Heart left ventricle (tissue), 16 donors: ENCODE measurements at regions not wholly inside any gene's neighbourhood (a gene's known extent, or its start where the extent isn't known, plus 50 kb on each side); places are given as distances from the start of the nearest gene placed in this dataset.

Experiments
- ATAC-seq, 4 donors: fragments of 200-7000 bp; cut with Tn5 transposase; one replicate each; pipeline ENCODE4 v1.9.1; 2020 to 2022; ENCODE audit warnings: moderate library complexity in 4 of 4, mild to moderate bottlenecking in 3 of 4, moderate number of reproducible peaks in 1 of 4
- DNase-seq, 5 donors: peaks; one replicate each; pipeline ENCODE4 v3.0.0-alpha.2; 2020
- H3K27ac ChIP-seq, 12 donors: fragments of 200-600 bp; sonication (generic) in 4 of 12; one replicate each; pipeline versions ENCODE4 v1.5.0 to v1.8.0; 2016 to 2022; ENCODE audit warnings: mild to moderate bottlenecking in 2 of 12
- H3K27me3 ChIP-seq, 9 donors: fragments of 200-600 bp; sonication (generic) in 2 of 9; one replicate each; pipeline versions ENCODE4 v1.5.1 to v1.8.0; 2016 to 2022; ENCODE audit warnings: mild to moderate bottlenecking in 3 of 9
- H3K36me3 ChIP-seq, 9 donors: fragments of 200-600 bp; sonication (generic) in 2 of 9; one replicate each; pipeline versions ENCODE4 v1.5.0 to v1.8.0; 2018 to 2022; ENCODE audit warnings: mild to moderate bottlenecking in 2 of 9
- H3K4me1 ChIP-seq, 12 donors: fragments of 200-600 bp; sonication (generic) in 4 of 12; one replicate each; pipeline versions ENCODE4 v1.5.0 to v1.8.0; 2016 to 2022; ENCODE audit warnings: mild to moderate bottlenecking in 3 of 12
- H3K4me3 ChIP-seq, 12 donors: fragments of 200-600 bp; sonication (generic) in 4 of 12; one replicate each; pipeline versions ENCODE4 v1.5.0 to v1.8.0; 2017 to 2022; ENCODE audit warnings: mild to moderate bottlenecking in 9 of 12, moderate library complexity in 4 of 12
- H3K9me3 ChIP-seq, 12 donors: fragments of 200-600 bp; sonication (generic) in 4 of 12; one replicate each; pipeline versions ENCODE4 v1.5.0 to v1.8.0; 2016 to 2022; ENCODE audit warnings: mild to moderate bottlenecking in 1 of 12
- CTCF ChIP-seq, 12 donors: fragments of 200-600 bp; sonication (generic) in 4 of 12; IDR thresholded peaks; one replicate each; pipeline versions ENCODE4 v1.5.0 to v1.8.0; 2018 to 2022; ENCODE audit warnings: antibody characterized with exemption in 12 of 12, mild to moderate bottlenecking in 5 of 12
- POLR2A ChIP-seq, 2 donors: fragments of 450-650 bp; IDR thresholded peaks; one replicate each; pipeline ENCODE4 v1.6.1; 2017; ENCODE audit warnings: antibody characterized with exemption in 2 of 2, mild to moderate bottlenecking in 2 of 2, moderate library complexity in 2 of 2
- WGBS, 4 donors: extraction: QIAGEN DNeasy Blood & Tissue Kit in 2 of 4; methylation state at CpG; one replicate each; pipeline versions ENCODE4 v1.1.5 to v1.1.7; 2013 to 2018; 5-methylcytosine and 5-hydroxymethylcytosine counted together
- intact Hi-C, 10 donors: fragments of 100-400 bp; cut with DNase I; formaldehyde crosslinking; loops; one replicate each; pipeline versions ENCODE4 v1.11.1 to v1.14.2; 2022
- donor health status: ischemic (EF 13 %, LVEDD 7.1; RV severe dilation, severe dysfunction).
- donor health status: healthy with polysubstance abuse.
- donor health status: DM: no; HTN: yes; CAD: no.
- donor health status: DM: no; HTN: no; CAD: no.
- donor health status: ischemic (EF 25% LVEDD 6.9; RV normal size, moderate dysfunction).
- donor health status: ischemic (EF 25% LVEDD 5.7; RV mildly dilated, moderate dysfunction).
- donor health status: healthy.
- donor health status: DM: yes; HTN: yes; CAD: no.
- donor health status: ischemic (EF 35%, LVEDD 5.7; RV mildly dilated, moderate dysfunction).
- donor health status: nonischemic (EF 11% LVEDD 7.7; RV severe dilation, severe dysfunction).
- donor health status: DM: yes; HTN: yes; CAD: no.
- donor health status: PGD.
- donor health status: ischemic (EF 29% LVEDD 5.4; RV normal size, mild dysfunction).
- donor health status: nonischemic (EF 23%, LVEDD 6.1; RV moderate dilation, normal function).

GRCh38 chr7:17472518-17472917, 174.1 kb downstream of the AHR start:
- no peak for TF ChIP-seq POLR2A (IDR thresholded peaks at IDR 0.05)
- ATAC-seq: no peak
- no peaks in the 10 kb centered on the region for H3K4me1 ChIP-seq
- H3K4me3 ChIP-seq: no peak overlapping the region
- H3K9me3 ChIP-seq: peaks cover 0 to 3% (median 0%) of the 10 kb centered on the region in 12 donors
- no peak overlapping the region for H3K27ac ChIP-seq
- no peak for DNase-seq
- no peaks in the 10 kb centered on the region for H3K27me3 ChIP-seq
- intact Hi-C loops: no loop called here
- H3K36me3 ChIP-seq: no peaks in the 10 kb centered on the region
- 87 to 95% (median 92%) methylated on average over 3 of the region's 3 CpGs for WGBS, 4 donors

- H3K27me3 ChIP-seq: no peaks in the 10 kb centered on the region
- WGBS, 4 donors: 88 to 99% (median 93%) methylated on average over 2 of the region's 2 CpGs
- intact Hi-C loops: no loop called here
- peaks cover 0 to 3% (median 0%) of the 10 kb centered on the region in 12 donors for H3K9me3 ChIP-seq
- TF ChIP-seq POLR2A (IDR thresholded peaks at IDR 0.05) (no peak), CTCF (IDR thresholded peaks at IDR 0.05) (no peak)
- H3K4me3 ChIP-seq: no peak overlapping the region
- DNase-seq: no peak
- ATAC-seq: no peak
- no peaks in the 10 kb centered on the region for H3K36me3 ChIP-seq
- no peaks in the 10 kb centered on the region for H3K4me1 ChIP-seq
- H3K27ac ChIP-seq: no peak overlapping the region
Observed at GRCh38 chr7:17472939-17473338, 174.5 kb downstream of the AHR start.

GRCh38 chr7:17474724-17475344, 176.4 kb downstream of the AHR start:
- TF ChIP-seq CTCF (IDR thresholded peaks at IDR 0.05) (no peak), POLR2A (IDR thresholded peaks at IDR 0.05) (no peak)
- ATAC-seq (no peak), DNase-seq (no peak)
- no peaks in the 10 kb centered on the region for H3K27me3 ChIP-seq
- H3K4me1 ChIP-seq: no peaks in the 10 kb centered on the region
- peaks cover 0 to 3% (median 0%) of the 10 kb centered on the region in 12 donors for H3K9me3 ChIP-seq
- 81 to 85% (median 84%) methylated on average over 13 of the region's 13 CpGs for WGBS, 4 donors
- intact Hi-C loops: no loop called here
- H3K36me3 ChIP-seq: no peaks in the 10 kb centered on the region
- no peak overlapping the region for H3K27ac ChIP-seq
- no peak overlapping the region for H3K4me3 ChIP-seq

GRCh38 chr7:17477182-17477581, 178.7 kb downstream of the AHR start:
- intact Hi-C loops: no loop called here
- no peaks in the 10 kb centered on the region for H3K4me1 ChIP-seq
- TF ChIP-seq CTCF (IDR thresholded peaks at IDR 0.05) (no peak), POLR2A (IDR thresholded peaks at IDR 0.05) (no peak)
- no peak overlapping the region for H3K4me3 ChIP-seq
- no peak for DNase-seq
- ATAC-seq: no peak
- H3K27me3 ChIP-seq: no peaks in the 10 kb centered on the region
- no peaks in the 10 kb centered on the region for H3K36me3 ChIP-seq
- WGBS, 4 donors: 82 to 92% (median 87%) methylated on average over 2 of the region's 2 CpGs
- no peaks in the 10 kb centered on the region for H3K9me3 ChIP-seq
- no peak overlapping the region for H3K27ac ChIP-seq

GRCh38 chr7:17481118-17481517, 182.7 kb downstream of the AHR start:
- H3K27ac ChIP-seq: no peak overlapping the region
- H3K36me3 ChIP-seq: no peaks in the 10 kb centered on the region
- WGBS, 4 donors: 86 to 97% (median 94%) methylated on average over 2 of the region's 2 CpGs
- ATAC-seq (no peak), DNase-seq (no peak)
- H3K27me3 ChIP-seq: no peaks in the 10 kb centered on the region
- no peaks in the 10 kb centered on the region for H3K4me1 ChIP-seq
- intact Hi-C loops: no loop called here
- TF ChIP-seq POLR2A (IDR thresholded peaks at IDR 0.05): no peak
- no peak overlapping the region for H3K4me3 ChIP-seq
- no peaks in the 10 kb centered on the region for H3K9me3 ChIP-seq
